GM18517 (cell line): ENCODE measurements at regions not wholly inside any gene's neighbourhood (a gene's known extent, or its start where the extent isn't known, plus 50 kb on each side); places are given as distances from the start of the nearest gene placed in this dataset.

Experiments
- ATAC-seq: cut with Tn5 transposase; IDR thresholded peaks from one replicate; pipeline ENCODE4 v1.9.1; 2021; ENCODE audit warnings: mild to moderate bottlenecking, moderate library complexity; ENCODE audit not compliant: unreplicated experiment

GRCh38 chr13:73730014-73730413 lies 404.2 kb downstream of the KLF12 start:
- ATAC-seq = no peak

GRCh38 chr13:73729046-73729445 lies 405.2 kb downstream of the KLF12 start:
- no peak for ATAC-seq

DNA sequence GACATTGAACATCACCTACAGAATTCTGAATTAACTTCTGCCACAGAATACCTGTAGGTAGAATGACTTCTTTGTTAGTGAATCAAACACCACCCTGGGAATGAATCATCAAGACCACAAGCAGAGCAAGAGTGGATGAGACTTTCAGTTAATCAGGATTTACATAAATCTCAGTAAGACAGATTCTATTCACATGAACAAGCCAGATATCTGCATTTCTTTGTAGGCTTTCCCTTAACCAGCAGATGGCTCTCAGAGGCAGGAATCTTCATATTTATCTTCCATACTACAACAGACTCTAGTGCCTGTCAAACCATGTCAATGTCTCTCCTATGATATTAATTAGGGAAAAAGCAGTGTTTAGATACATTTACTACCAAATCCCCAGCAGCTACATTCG lies 412.1 kb downstream of the KLF12 start:
- ATAC-seq = peak; percentile 67

DNA sequence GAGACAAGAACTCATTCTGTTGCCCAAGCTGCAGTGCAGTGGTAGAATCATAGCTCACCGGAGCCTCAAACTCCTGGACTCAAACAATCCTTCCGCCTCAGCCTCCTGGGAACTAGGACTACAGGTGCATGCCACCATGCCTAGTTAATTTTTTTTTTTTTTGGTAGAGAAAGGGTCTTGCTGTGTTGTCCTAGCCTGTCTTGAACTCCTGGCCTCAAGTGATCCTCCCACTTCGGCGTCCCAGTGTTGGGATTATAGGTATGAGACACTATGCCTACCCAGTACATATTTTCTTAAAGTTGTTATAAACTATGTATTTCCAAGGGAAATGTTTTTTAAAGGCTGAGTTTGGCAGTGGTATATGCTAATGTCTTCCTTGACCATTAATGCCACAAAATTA lies 412.6 kb downstream of the KLF12 start:
- ATAC-seq = no peak

- ATAC-seq = no peak
These were observed 413.9 kb downstream of the KLF12 start for GRCh38 chr13:73720216-73720840.

DNA sequence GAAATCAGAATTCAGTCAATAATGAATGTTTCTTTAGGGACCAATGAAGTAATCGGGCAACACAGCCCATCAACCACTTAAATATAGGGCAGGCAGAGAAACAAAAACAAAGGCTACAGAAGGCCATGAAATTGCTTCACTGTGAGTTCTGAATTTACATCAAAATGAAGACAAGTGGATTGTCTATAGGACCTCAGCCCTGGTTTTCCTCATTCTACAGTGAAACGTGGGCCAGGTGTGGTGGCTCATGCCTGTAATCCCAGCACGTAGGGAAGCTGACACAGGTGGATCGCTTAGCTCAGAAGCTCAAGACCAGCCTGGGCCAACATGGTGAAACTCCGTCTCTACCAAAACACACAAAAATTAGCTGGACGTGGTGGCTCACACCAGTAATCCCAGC lies 416.0 kb downstream of the KLF12 start:
- no peak for ATAC-seq

DNA sequence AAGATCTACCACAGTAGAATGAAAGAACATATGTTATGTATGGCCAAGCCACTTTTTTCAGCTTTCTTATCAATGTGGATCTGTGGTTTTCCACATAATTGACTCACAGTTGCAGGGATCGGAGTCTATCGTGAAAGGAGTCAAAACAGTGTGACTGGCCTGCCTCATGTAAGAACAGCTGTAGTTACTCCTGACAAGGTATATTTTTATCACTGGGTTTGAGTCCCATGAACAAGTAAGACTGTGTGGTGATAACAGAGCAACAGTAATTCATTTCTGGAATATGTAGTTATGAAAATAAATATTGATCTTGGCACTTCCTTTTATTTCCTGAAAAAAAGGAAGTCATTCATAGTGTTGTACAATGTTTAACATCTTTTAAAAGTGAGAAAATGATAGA lies 416.6 kb downstream of the KLF12 start:
- ATAC-seq = no peak

DNA sequence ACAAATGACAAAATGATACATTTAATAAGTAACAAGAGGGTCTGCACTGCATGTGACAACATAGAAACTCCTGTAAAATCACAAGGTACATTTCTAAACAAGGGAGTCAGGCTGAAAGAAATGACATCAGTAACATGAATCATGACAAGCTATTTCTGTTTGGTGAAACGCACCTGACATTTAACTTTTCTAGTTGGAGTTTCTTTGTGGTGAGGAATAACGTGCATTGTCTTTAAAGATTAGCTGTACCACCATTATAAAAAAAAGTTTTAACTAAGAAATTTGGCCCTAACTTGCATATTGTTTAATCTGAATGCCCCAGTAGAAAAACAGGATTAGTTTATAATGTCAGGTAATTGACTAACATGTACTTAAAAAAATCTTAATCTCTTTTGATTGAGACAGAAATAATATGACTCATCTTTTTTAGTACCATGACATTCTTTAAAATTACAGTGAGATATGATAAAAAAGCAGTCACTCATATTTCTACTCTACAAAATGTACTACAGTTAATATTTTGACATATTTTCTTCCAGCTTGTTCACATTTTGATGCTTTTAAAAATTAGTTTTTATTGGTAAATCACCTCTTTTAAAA lies 418.2 kb downstream of the KLF12 start:
- peak; percentile 63 for ATAC-seq

- peak; percentile 94 for ATAC-seq
These were observed 418.9 kb downstream of the KLF12 start for GRCh38 chr13:73715114-73715910.

DNA sequence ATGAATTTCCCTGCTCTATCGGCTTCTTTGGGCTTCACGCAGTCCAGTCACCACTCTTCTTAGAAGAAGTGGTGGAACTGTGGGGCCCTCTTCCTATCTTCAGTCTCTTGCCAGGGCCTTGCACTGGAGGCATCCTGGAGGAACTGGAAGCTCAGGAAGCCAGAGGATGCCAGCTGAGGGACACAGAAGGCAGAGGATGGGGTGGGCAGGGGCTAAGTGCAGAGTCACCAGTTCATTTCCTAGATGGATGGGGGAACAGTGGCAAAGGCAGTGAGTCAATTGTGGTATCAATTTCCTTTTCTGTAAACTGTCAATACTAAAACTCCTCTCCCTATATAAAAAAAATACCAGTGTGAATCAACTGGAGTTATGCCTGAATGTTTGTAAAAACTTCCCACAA lies 419.7 kb downstream of the KLF12 start:
- no peak for ATAC-seq

GRCh38 chr13:73708393-73708985 lies 425.7 kb downstream of the KLF12 start:
- peak; percentile 90 for ATAC-seq

DNA sequence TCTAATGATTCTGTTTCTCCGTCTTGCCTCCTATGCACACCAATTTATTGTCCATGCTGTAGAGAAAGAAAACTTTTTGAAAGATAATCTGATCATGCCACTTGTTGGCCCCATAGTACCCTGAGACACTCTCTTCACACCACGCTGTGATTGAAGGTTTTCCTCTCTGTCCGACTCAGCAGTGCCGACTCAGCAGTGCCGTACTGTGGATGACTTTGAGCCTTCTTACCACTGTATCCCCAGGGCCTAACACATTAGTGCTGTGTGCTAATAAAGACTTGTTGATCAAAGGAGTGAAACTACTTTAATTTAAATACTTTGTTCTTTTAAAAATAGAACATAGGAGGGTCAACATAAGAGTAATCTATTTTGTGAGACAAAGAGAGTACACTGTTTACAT lies 429.6 kb downstream of the KLF12 start:
- no peak for ATAC-seq

GRCh38 chr13:73703606-73704005 lies 430.6 kb downstream of the KLF12 start:
- no peak for ATAC-seq

DNA sequence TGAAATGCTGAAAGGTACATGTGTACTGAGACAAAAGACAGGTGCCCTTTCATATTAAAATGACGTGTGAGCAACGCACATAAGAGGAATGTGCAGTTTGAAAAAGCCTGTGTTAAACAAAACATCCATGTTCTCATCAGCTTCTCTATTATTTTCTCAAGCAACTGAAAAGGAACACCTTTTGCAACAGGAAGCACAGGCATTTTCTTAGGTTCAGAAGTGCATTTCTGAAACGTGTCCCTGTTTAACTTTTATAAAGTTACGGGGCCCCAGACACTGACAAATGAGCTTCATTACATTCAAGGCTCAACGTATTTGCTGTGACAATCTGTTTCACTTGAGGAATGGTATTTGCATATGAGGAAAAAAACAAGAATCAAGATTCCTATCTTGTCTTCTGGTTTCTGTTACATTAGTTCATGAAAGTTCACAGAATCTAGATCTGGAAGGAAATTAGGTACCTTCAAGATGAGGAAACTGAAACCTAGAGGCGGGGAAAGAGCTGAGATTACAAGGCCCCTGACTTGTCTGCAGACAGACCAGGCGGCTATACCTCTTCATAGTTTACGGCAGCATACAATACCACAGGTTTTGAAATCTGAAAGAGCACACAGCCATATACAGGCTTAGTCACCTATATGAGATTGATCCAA lies 431.7 kb downstream of the KLF12 start:
- peak; percentile 85 for ATAC-seq

DNA sequence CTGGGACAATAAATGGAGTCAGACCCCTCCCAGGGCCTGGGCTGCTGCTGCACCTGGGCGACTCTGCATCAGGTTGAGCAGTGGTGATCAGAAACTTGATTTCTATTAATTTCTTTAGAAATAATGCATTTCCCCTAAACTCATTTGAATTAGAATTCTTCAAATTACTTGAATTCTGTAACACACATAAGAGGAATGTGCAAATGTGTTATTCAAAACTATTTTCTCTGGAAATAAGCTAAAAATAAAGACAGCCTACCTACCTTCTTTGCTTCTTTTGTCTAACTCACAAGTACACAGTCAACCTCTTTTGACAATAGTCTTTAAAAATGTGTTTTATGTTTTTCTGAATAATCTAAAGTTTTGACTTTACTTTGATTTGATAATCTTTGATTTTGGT lies 433.0 kb downstream of the KLF12 start:
- ATAC-seq = no peak

- ATAC-seq = no peak
These were observed 435.3 kb downstream of the KLF12 start for GRCh38 chr13:73698859-73699258.

- no peak for ATAC-seq
These were observed 437.0 kb downstream of the KLF12 start for GRCh38 chr13:73697166-73697565.

DNA sequence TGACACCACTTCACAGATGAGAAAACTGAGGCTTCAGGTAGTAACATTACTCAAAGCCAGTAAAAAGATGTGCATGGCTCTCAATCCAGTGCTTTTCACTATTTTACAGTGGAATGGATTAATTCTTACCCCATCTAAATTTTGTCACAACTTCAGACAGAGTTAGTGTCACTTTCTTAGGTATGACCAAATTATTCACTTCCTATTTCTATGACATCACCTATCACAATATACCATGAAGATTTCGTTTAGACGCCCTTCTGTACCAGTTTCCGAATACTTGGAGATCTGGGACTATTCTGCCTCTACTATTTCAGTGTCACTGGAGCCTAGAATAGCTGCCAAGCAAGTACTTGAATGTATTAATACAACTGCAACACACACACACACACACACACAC lies 437.5 kb downstream of the KLF12 start:
- no peak for ATAC-seq

- ATAC-seq = no peak
These were observed 437.9 kb downstream of the KLF12 start for GRCh38 chr13:73696271-73696670.

DNA sequence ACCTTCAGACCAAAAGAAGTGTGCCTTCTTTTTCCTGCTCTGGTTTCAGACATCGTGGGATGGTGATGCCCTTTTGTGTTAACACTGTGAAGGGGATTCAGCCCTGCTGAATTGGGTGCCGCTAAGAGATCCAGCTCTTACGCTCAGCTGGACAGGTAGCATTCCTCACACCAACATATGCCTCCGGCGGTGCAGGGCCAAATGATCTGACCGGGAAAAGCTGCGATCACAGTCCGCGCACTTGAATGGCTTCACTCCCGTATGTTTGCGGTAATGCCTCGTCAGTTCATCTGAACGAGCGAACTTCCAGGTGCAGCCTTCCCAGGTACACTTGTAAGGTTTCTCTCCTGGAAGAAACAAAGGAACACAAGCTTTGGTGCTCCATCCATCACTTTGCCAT lies 438.9 kb downstream of the KLF12 start:
- ATAC-seq = no peak

DNA sequence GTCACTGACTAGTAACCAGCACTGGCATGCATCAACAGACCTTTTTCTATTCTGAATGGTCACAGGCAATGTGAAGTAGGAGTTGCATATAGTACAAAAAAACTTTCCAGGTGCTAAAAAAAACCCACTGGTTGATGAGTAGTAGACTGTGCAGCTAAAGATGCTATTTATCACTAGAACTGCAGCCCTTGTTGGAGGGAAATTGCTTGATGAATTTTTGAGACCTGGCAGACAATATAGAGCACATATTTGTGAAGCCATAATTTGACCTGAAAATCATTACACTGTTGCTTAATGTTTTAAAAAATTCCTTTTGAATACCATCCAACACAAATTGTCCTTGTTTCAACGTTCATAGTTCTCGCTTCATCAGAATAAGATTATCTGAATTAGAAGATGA lies 441.0 kb downstream of the KLF12 start:
- ATAC-seq = no peak
